ENCODE measurements at regions not wholly inside any gene's neighbourhood (a gene's known extent, or its start where the extent isn't known, plus 50 kb on each side); places are given as distances from the start of the nearest gene placed in this dataset.

- no peaks in the 10 kb centered on the region for H3K4me1 ChIP-seq (ENCODE audit: insufficient read depth, low read length)
- H3K4me3 ChIP-seq (ENCODE audit: low read length): no peak overlapping the region
- H3K27me3 ChIP-seq (ENCODE audit: insufficient read depth, low read length): no peaks in the 10 kb centered on the region
- no peak overlapping the region for H3K27ac ChIP-seq (ENCODE audit: low read length)
- H3K36me3 ChIP-seq (ENCODE audit: insufficient read depth, low read depth, low read length): no peaks in the 10 kb centered on the region
- H3K9ac ChIP-seq (ENCODE audit: low read depth, low read length): no peak overlapping the region
- H3K9me3 ChIP-seq (ENCODE audit: insufficient read depth, low read depth, low read length): no peaks in the 10 kb centered on the region
Measured at GRCh38 chr15:96561593-96561992, 231.1 kb downstream of the NR2F2 start.

- no peaks in the 10 kb centered on the region for H3K9me3 ChIP-seq (ENCODE audit: insufficient read depth, low read depth, low read length)
- no peak overlapping the region for H3K9ac ChIP-seq (ENCODE audit: low read depth, low read length)
- no peak overlapping the region for H3K4me3 ChIP-seq (ENCODE audit: low read length)
- H3K4me1 ChIP-seq (ENCODE audit: insufficient read depth, low read length): no peaks in the 10 kb centered on the region
- no peak overlapping the region for H3K27ac ChIP-seq (ENCODE audit: low read length)
- H3K36me3 ChIP-seq (ENCODE audit: insufficient read depth, low read depth, low read length): no peaks in the 10 kb centered on the region
- no peaks in the 10 kb centered on the region for H3K27me3 ChIP-seq (ENCODE audit: insufficient read depth, low read length)
Measured at GRCh38 chr15:96564546-96564945, 234.0 kb downstream of the NR2F2 start.

GRCh38 chr15:96565266-96565665 lies 234.8 kb downstream of the NR2F2 start:
- no peak overlapping the region for H3K27ac ChIP-seq (ENCODE audit: low read length)

GRCh38 chr15:96574782-96575181 lies 244.3 kb downstream of the NR2F2 start:
- Histone ChIP-seq H3K4me1 (ENCODE audit: insufficient read depth, low read length) (no peaks in the 10 kb centered on the region), H3K9ac (ENCODE audit: low read depth, low read length) (no peak overlapping the region), H3K4me3 (ENCODE audit: low read length) (no peak overlapping the region), H3K9me3 (ENCODE audit: insufficient read depth, low read depth, low read length) (no peaks in the 10 kb centered on the region), H3K27me3 (ENCODE audit: insufficient read depth, low read length) (no peaks in the 10 kb centered on the region), H3K36me3 (ENCODE audit: insufficient read depth, low read depth, low read length) (no peaks in the 10 kb centered on the region), H3K27ac (ENCODE audit: low read length) (no peak overlapping the region)

More at GRCh38 chr15:96565266-96565665, 234.8 kb downstream of the NR2F2 start:
- H3K9me3 ChIP-seq (ENCODE audit: insufficient read depth, low read depth, low read length): no peaks in the 10 kb centered on the region
- no peaks in the 10 kb centered on the region for H3K36me3 ChIP-seq (ENCODE audit: insufficient read depth, low read depth, low read length)
- no peaks in the 10 kb centered on the region for H3K4me1 ChIP-seq (ENCODE audit: insufficient read depth, low read length)
- no peaks in the 10 kb centered on the region for H3K27me3 ChIP-seq (ENCODE audit: insufficient read depth, low read length)
- H3K4me3 ChIP-seq (ENCODE audit: low read length): no peak overlapping the region
- no peak overlapping the region for H3K9ac ChIP-seq (ENCODE audit: low read depth, low read length)

GRCh38 chr15:96576596-96576995 lies 246.1 kb downstream of the NR2F2 start:
- Histone ChIP-seq H3K27me3 (ENCODE audit: insufficient read depth, low read length) (no peaks in the 10 kb centered on the region), H3K36me3 (ENCODE audit: insufficient read depth, low read depth, low read length) (no peaks in the 10 kb centered on the region), H3K9ac (ENCODE audit: low read depth, low read length) (no peak overlapping the region), H3K9me3 (ENCODE audit: insufficient read depth, low read depth, low read length) (no peaks in the 10 kb centered on the region), H3K4me1 (ENCODE audit: insufficient read depth, low read length) (0 out of 2 replicates have a peak, but pooled peaks cover 5% of the 10 kb centered on the region), H3K4me3 (ENCODE audit: low read length) (no peak overlapping the region), H3K27ac (ENCODE audit: low read length) (no peak overlapping the region)

GRCh38 chr15:96578393-96578792 lies 247.9 kb downstream of the NR2F2 start:
- Histone ChIP-seq H3K36me3 (ENCODE audit: insufficient read depth, low read depth, low read length) (no peaks in the 10 kb centered on the region), H3K27ac (ENCODE audit: low read length) (no peak overlapping the region), H3K9me3 (ENCODE audit: insufficient read depth, low read depth, low read length) (no peaks in the 10 kb centered on the region), H3K9ac (ENCODE audit: low read depth, low read length) (no peak overlapping the region), H3K27me3 (ENCODE audit: insufficient read depth, low read length) (no peaks in the 10 kb centered on the region), H3K4me1 (ENCODE audit: insufficient read depth, low read length) (0 out of 2 replicates have a peak, but pooled peaks cover 5% of the 10 kb centered on the region), H3K4me3 (ENCODE audit: low read length) (no peak overlapping the region)

- no peaks in the 10 kb centered on the region; the same call in 1 of the 2 replicates for H3K27me3 ChIP-seq (ENCODE audit: insufficient read depth, low read length)
- peaks cover 5% of the 10 kb centered on the region; the same call in 1 of the 2 replicates for H3K4me1 ChIP-seq (ENCODE audit: insufficient read depth, low read length)
- H3K27ac ChIP-seq (ENCODE audit: low read length): no peak overlapping the region
Measured at GRCh38 chr15:96581371-96581770, 250.9 kb downstream of the NR2F2 start.

GRCh38 chr15:96582473-96582872 lies 252.0 kb downstream of the NR2F2 start:
- no peaks in the 10 kb centered on the region; the same call in 1 of the 2 replicates for H3K27me3 ChIP-seq (ENCODE audit: insufficient read depth, low read length)
- H3K9ac ChIP-seq (ENCODE audit: low read depth, low read length): no peak overlapping the region
- H3K4me1 ChIP-seq (ENCODE audit: insufficient read depth, low read length): peaks cover 5% of the 10 kb centered on the region; the same call in 1 of the 2 replicates
- no peaks in the 10 kb centered on the region for H3K9me3 ChIP-seq (ENCODE audit: insufficient read depth, low read depth, low read length)
- H3K4me3 ChIP-seq (ENCODE audit: low read length): no peak overlapping the region
- no peak overlapping the region for H3K27ac ChIP-seq (ENCODE audit: low read length)
- no peaks in the 10 kb centered on the region for H3K36me3 ChIP-seq (ENCODE audit: insufficient read depth, low read depth, low read length)

More at GRCh38 chr15:96581371-96581770, 250.9 kb downstream of the NR2F2 start:
- no peak overlapping the region for H3K9ac ChIP-seq (ENCODE audit: low read depth, low read length)
- H3K36me3 ChIP-seq (ENCODE audit: insufficient read depth, low read depth, low read length): no peaks in the 10 kb centered on the region
- H3K9me3 ChIP-seq (ENCODE audit: insufficient read depth, low read depth, low read length): no peaks in the 10 kb centered on the region
- no peak overlapping the region for H3K4me3 ChIP-seq (ENCODE audit: low read length)

- Histone ChIP-seq H3K27ac (ENCODE audit: low read length) (no peak overlapping the region), H3K36me3 (ENCODE audit: insufficient read depth, low read depth, low read length) (no peaks in the 10 kb centered on the region), H3K9me3 (ENCODE audit: insufficient read depth, low read depth, low read length) (no peaks in the 10 kb centered on the region), H3K4me1 (ENCODE audit: insufficient read depth, low read length) (peaks cover 8% of the 10 kb centered on the region; the same call in 1 of the 2 replicates), H3K4me3 (ENCODE audit: low read length) (no peak overlapping the region), H3K27me3 (ENCODE audit: insufficient read depth, low read length) (no peaks in the 10 kb centered on the region; the same call in 1 of the 2 replicates), H3K9ac (ENCODE audit: low read depth, low read length) (no peak overlapping the region)
Measured at GRCh38 chr15:96583671-96584070, 253.2 kb downstream of the NR2F2 start.

- Histone ChIP-seq H3K4me3 (ENCODE audit: low read length) (no peak overlapping the region), H3K27me3 (ENCODE audit: insufficient read depth, low read length) (no peaks in the 10 kb centered on the region; the same call in 1 of the 2 replicates), H3K9me3 (ENCODE audit: insufficient read depth, low read depth, low read length) (no peaks in the 10 kb centered on the region), H3K9ac (ENCODE audit: low read depth, low read length) (no peak overlapping the region), H3K4me1 (ENCODE audit: insufficient read depth, low read length) (peaks cover 9% of the 10 kb centered on the region; the same call in 1 of the 2 replicates), H3K27ac (ENCODE audit: low read length) (no peak overlapping the region), H3K36me3 (ENCODE audit: insufficient read depth, low read depth, low read length) (no peaks in the 10 kb centered on the region)
Measured at GRCh38 chr15:96585484-96586386, 255.2 kb downstream of the NR2F2 start.

- peaks cover 5% of the 10 kb centered on the region; the same call in 1 of the 2 replicates for H3K4me1 ChIP-seq (ENCODE audit: insufficient read depth, low read length)
- H3K27me3 ChIP-seq (ENCODE audit: insufficient read depth, low read length): no peaks in the 10 kb centered on the region; the same call in 1 of the 2 replicates
- no peak overlapping the region for H3K27ac ChIP-seq (ENCODE audit: low read length)
- no peaks in the 10 kb centered on the region for H3K9me3 ChIP-seq (ENCODE audit: insufficient read depth, low read depth, low read length)
- no peak overlapping the region for H3K4me3 ChIP-seq (ENCODE audit: low read length)
- H3K36me3 ChIP-seq (ENCODE audit: insufficient read depth, low read depth, low read length): no peaks in the 10 kb centered on the region
- no peak overlapping the region for H3K9ac ChIP-seq (ENCODE audit: low read depth, low read length)
Measured at GRCh38 chr15:96586901-96587300, 256.4 kb downstream of the NR2F2 start.

GRCh38 chr15:96589864-96590263 lies 259.4 kb downstream of the NR2F2 start:
- no peaks in the 10 kb centered on the region for H3K9me3 ChIP-seq (ENCODE audit: insufficient read depth, low read depth, low read length)
- peaks cover 8% of the 10 kb centered on the region; the same call in 1 of the 2 replicates for H3K4me1 ChIP-seq (ENCODE audit: insufficient read depth, low read length)
- H3K27ac ChIP-seq (ENCODE audit: low read length): no peak overlapping the region
- no peaks in the 10 kb centered on the region; the same call in 1 of the 2 replicates for H3K27me3 ChIP-seq (ENCODE audit: insufficient read depth, low read length)
- H3K4me3 ChIP-seq (ENCODE audit: low read length): no peak overlapping the region
- no peak overlapping the region for H3K9ac ChIP-seq (ENCODE audit: low read depth, low read length)
- no peaks in the 10 kb centered on the region for H3K36me3 ChIP-seq (ENCODE audit: insufficient read depth, low read depth, low read length)

Data from iPS-20b (cell line).